ENCODE measurements at regions not wholly inside any gene's neighbourhood (a gene's known extent, or its start where the extent isn't known, plus 50 kb on each side); places are given as distances from the start of the nearest gene placed in this dataset.
"Not testable (repeated sequence)": the region's sequence is repeated elsewhere in the genome, so short reads cannot be mapped to it uniquely, and the experiment has no call there.

- peak; percentile 82 for DNase-seq (ENCODE audit: low read depth)
Observed at GRCh38 chr9:29078063-29078666, 1504.9 kb upstream of the C9orf72 start.

- no peak for DNase-seq (ENCODE audit: low read depth)
Observed at GRCh38 chr9:29100762-29101161, 1527.5 kb upstream of the C9orf72 start.

- not testable (repeated sequence) for DNase-seq (ENCODE audit: low read depth)
Observed at GRCh38 chr9:29104166-29104565, 1530.9 kb upstream of the C9orf72 start.

GRCh38 chr9:29118555-29118954, 1545.3 kb upstream of the C9orf72 start:
- no peak for DNase-seq (ENCODE audit: low read depth)

- no peak for DNase-seq (ENCODE audit: low read depth)
Observed at GRCh38 chr9:29126783-29127182, 1553.5 kb upstream of the C9orf72 start.

- peak; percentile 27 for DNase-seq (ENCODE audit: low read depth)
Observed at GRCh38 chr9:29129763-29130162, 1556.5 kb upstream of the C9orf72 start.

- DNase-seq (ENCODE audit: low read depth) = peak; percentile 9
Observed at GRCh38 chr9:29144476-29144875, 1571.2 kb upstream of the C9orf72 start.

- peak; percentile 37 for DNase-seq (ENCODE audit: low read depth)
Observed at GRCh38 chr9:29150606-29151005, 1577.3 kb upstream of the C9orf72 start.

- no peak for DNase-seq (ENCODE audit: low read depth)
Observed at GRCh38 chr9:29160763-29161353, 1587.6 kb upstream of the C9orf72 start.

GRCh38 chr9:29174136-29174535, 1600.9 kb upstream of the C9orf72 start:
- no peak for DNase-seq (ENCODE audit: low read depth)

GRCh38 chr9:29176231-29176630, 1603.0 kb upstream of the C9orf72 start:
- DNase-seq (ENCODE audit: low read depth) = no peak

- DNase-seq (ENCODE audit: low read depth) = no peak
Observed at GRCh38 chr9:29176786-29177185, 1603.5 kb upstream of the C9orf72 start.

GRCh38 chr9:29183971-29184370, 1610.7 kb upstream of the C9orf72 start:
- DNase-seq (ENCODE audit: low read depth) = no peak

- DNase-seq (ENCODE audit: low read depth) = not testable (repeated sequence)
Observed at GRCh38 chr9:29188771-29189170, 1615.5 kb upstream of the C9orf72 start.

GRCh38 chr9:29189221-29189620, 1615.9 kb upstream of the C9orf72 start:
- not testable (repeated sequence) for DNase-seq (ENCODE audit: low read depth)

- no peak for DNase-seq (ENCODE audit: low read depth)
Observed at GRCh38 chr9:29198861-29199260, 1625.6 kb upstream of the C9orf72 start.

GRCh38 chr9:29199975-29200374, 1626.7 kb upstream of the C9orf72 start:
- no peak for DNase-seq (ENCODE audit: low read depth)

GRCh38 chr9:29200650-29201049, 1627.4 kb upstream of the C9orf72 start:
- DNase-seq (ENCODE audit: low read depth) = no peak

GRCh38 chr9:29203244-29203930, 1630.1 kb upstream of the C9orf72 start:
- DNase-seq (ENCODE audit: low read depth) = no peak

- peak; percentile 16 for DNase-seq (ENCODE audit: low read depth)
Observed at GRCh38 chr9:29208670-29209069, 1635.4 kb upstream of the C9orf72 start.

GRCh38 chr9:29209748-29210291, 1636.5 kb upstream of the C9orf72 start:
- no peak for DNase-seq (ENCODE audit: low read depth)

- DNase-seq (ENCODE audit: low read depth) = no peak
Observed at GRCh38 chr9:29211003-29211579, 1637.8 kb upstream of the C9orf72 start.
